ENCODE measurements at regions not wholly inside any gene's neighbourhood (a gene's known extent, or its start where the extent isn't known, plus 50 kb on each side); places are given as distances from the start of the nearest gene placed in this dataset.

GRCh38 chr12:92614502-92614901, 88.3 kb upstream of the PLEKHG7 start:
- no peak for DNase-seq (ENCODE audit: low spot score)

- no peak for DNase-seq (ENCODE audit: low spot score)
These were observed 88.8 kb upstream of the PLEKHG7 start for GRCh38 chr12:92614001-92614400.

- no peak for DNase-seq (ENCODE audit: low spot score)
These were observed 90.2 kb upstream of the PLEKHG7 start for GRCh38 chr12:92612611-92613010.

GRCh38 chr12:92608151-92609091, 94.4 kb upstream of the PLEKHG7 start:
- peak; percentile 63 for DNase-seq (ENCODE audit: low spot score)

DNA sequence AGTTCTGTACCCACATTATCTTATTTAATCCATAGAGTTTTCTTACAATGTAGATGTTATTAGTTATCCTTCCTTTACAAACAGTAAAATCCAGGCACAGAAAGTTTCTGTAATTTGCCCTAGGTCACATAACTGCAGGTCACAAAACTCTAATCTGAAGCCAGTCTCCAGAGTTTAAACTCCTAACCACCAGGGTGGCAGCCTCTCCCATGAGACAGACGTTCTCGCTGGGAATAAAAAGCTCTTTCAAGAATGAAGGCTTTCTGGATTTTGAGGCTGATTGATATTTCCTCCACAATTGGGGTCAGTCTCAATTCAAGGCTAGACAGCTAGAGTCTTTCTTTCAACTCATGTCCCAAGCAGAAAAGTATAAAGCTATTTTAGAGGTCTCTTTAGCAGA, 95.8 kb upstream of the PLEKHG7 start:
- DNase-seq (ENCODE audit: low spot score): no peak

GRCh38 chr12:92605621-92606170, 97.1 kb upstream of the PLEKHG7 start:
- DNase-seq (ENCODE audit: low spot score): no peak

GRCh38 chr12:92604786-92605185, 98.0 kb upstream of the PLEKHG7 start:
- DNase-seq (ENCODE audit: low spot score): no peak

DNA sequence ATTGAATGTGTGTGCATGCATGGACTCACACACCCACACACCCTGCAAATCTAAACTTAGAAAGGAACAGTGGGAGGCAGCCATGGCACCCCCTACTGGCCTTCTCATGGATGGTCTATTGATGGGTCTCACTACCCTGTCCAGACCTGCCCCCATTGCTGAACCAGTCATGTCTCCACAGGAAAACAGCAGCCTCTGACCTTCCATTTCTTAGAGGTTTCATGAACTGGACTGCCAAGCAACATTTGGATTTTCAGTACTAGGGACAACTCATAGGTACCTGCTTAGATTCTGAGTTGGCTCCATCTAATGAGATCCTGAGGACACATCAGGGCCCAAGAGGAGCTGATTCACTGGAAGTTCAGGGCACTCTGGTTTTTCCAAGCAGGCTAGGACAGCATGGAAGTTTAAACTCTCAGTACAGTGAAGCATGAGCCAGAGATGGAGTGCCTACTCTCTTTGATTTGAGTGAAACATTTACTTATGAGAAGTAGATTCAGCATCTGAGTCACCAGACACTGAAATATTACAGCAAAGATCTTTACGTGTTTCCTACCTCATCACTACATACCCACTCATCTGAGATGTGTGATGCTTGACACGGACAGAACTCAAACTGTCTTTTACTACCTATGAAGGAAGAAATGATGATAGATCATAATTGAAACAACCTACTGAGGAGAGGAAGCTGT, 98.9 kb upstream of the PLEKHG7 start:
- no peak for DNase-seq (ENCODE audit: low spot score)

GRCh38 chr12:92602930-92603623, 99.7 kb upstream of the PLEKHG7 start:
- no peak for DNase-seq (ENCODE audit: low spot score)

GRCh38 chr12:92602476-92602875, 100.3 kb upstream of the PLEKHG7 start:
- peak; percentile 76 for DNase-seq (ENCODE audit: low spot score)

GRCh38 chr12:92601680-92602079, 101.1 kb upstream of the PLEKHG7 start:
- no peak for DNase-seq (ENCODE audit: low spot score)

DNA sequence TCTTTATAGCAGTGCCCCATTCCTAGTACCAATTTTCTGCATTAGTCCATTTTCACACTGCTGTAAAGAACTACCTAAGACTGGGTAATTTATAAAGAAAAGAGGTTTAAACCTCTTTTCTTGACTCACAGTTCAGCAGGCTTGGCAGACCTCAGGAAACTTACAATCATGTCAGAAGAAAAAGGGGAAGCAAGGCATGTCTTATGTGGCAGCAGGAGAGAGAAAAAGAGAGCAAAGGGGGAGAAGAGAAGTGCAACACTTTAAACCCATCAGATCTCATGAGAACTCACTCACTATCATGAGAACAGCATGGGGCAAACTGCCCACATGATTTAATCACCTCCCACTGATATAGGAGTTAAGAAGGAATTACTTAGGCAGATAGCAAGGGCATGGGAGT, 101.6 kb upstream of the PLEKHG7 start:
- DNase-seq (ENCODE audit: low spot score): no peak

- no peak for DNase-seq (ENCODE audit: low spot score)
These were observed 102.7 kb upstream of the PLEKHG7 start for GRCh38 chr12:92600052-92600451.

DNA sequence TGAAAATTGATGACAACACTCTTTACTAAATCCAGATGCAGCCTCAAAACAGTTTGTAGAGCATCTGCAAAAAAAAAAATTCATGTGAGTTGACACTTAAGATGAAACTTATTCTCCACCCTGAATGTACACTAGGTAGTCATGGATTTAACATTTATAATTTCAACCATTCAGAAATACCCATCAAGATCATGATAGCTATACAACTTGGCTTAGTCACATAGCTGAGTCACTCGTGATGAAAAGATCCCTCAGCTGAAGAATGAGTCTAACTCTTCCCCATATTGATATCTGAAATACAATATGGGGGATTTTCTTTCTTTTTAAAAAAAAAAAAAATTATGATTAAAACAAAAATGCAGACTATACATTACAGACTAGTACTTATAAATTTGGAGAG, 104.8 kb upstream of the PLEKHG7 start:
- DNase-seq (ENCODE audit: low spot score): peak; percentile 43

GRCh38 chr12:92597118-92597517, 105.7 kb upstream of the PLEKHG7 start:
- DNase-seq (ENCODE audit: low spot score): no peak

- no peak for DNase-seq (ENCODE audit: low spot score)
These were observed 106.4 kb upstream of the PLEKHG7 start for GRCh38 chr12:92596383-92596782.

GRCh38 chr12:92595663-92596062, 107.1 kb upstream of the PLEKHG7 start:
- no peak for DNase-seq (ENCODE audit: low spot score)

GRCh38 chr12:92593734-92594402, 108.9 kb upstream of the PLEKHG7 start:
- peak; percentile 57 for DNase-seq (ENCODE audit: low spot score)

DNA sequence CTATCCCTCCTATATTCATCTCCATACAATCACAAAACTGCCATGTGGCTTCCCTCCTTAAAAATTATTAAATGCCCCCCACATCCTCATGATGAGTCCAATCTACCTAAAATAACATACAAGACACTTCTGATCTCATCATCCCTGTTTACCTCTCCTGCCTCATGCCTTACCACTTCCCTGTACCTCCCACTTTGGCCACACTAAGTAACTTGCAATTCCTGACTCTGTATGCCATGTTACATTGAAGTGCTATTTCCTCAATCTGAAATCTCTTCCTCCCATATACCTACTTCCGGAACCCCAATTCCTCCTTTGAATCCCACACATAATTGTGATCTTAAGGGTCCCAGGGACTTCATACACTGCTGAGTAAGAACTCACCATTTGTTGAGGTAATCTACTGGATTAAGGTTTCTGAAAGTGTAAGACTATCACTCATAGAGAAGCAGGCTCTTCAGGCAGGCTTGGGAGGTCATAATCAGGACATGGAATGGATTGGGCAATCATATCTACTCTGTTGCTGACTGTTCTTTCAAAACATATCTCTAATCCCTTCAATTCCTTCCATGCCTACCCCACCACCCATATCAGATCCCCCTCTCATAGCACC, 117.6 kb upstream of the PLEKHG7 start:
- no peak for DNase-seq (ENCODE audit: low spot score)

DNA sequence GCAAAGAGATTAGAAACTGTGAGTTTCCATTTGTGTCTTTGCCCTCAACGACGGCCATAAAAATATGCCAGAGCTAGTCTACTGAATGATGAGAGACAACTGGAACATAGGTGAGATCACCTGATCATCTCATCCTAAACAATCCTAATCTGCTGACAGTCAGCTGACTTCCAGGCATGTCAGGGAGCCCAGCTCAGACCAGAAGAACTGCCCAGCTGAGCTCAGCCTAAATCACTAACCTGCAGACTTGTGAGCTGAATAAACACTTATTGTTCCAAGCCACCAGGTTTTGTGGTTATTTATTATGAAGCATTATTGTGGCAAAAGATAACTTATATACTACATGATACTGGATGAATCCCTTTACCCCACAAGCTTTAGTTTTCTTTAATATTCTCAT, 118.9 kb upstream of the PLEKHG7 start:
- DNase-seq (ENCODE audit: low spot score): no peak

- DNase-seq (ENCODE audit: low spot score): no peak
These were observed 119.9 kb upstream of the PLEKHG7 start for GRCh38 chr12:92582893-92583292.

Measured in COLO829 (cell line).